ENCODE measurements at regions not wholly inside any gene's neighbourhood (a gene's known extent, or its start where the extent isn't known, plus 50 kb on each side); places are given as distances from the start of the nearest gene placed in this dataset.

- DNase-seq (ENCODE audit: low read depth) (no peak), FAIRE-seq (no peak)
- Histone ChIP-seq H3K9ac (ENCODE audit: low read length) (no peak overlapping the region), H2AFZ (ENCODE audit: low read depth, low read length) (no peak overlapping the region), H3K9me3 (ENCODE audit: insufficient read depth, low read depth, low read length) (no peaks in the 10 kb centered on the region), H3K36me3 (ENCODE audit: insufficient read depth, low read length) (no peaks in the 10 kb centered on the region), H3K4me2 (ENCODE audit: low read length) (no peak overlapping the region), H3K27ac (ENCODE audit: low read depth, low read length) (no peak overlapping the region), H3K4me3 (ENCODE audit: insufficient read depth, low read depth, low read length) (no peak overlapping the region), H4K20me1 (ENCODE audit: insufficient read depth, low read length) (no peaks in the 10 kb centered on the region), H3K27me3 (ENCODE audit: insufficient read depth, low read length) (no peaks in the 10 kb centered on the region), H3K79me2 (ENCODE audit: insufficient read depth, low read length) (no peaks in the 10 kb centered on the region), H3K4me1 (ENCODE audit: insufficient read depth, low read length) (peaks cover 3% of the 10 kb centered on the region)
- H3K27ac Mint-ChIP-seq (ENCODE audit: unreplicated experiment), result no peak overlapping the region
- H3K36me3 Mint-ChIP-seq (ENCODE audit: low read depth, unreplicated experiment), result no peaks in the 10 kb centered on the region
- no peak overlapping the region for H3K4me3 Mint-ChIP-seq (ENCODE audit: unreplicated experiment)
- H3K27me3 Mint-ChIP-seq (ENCODE audit: low read depth, unreplicated experiment), result no peaks in the 10 kb centered on the region
- no peaks in the 10 kb centered on the region for H3K4me1 Mint-ChIP-seq (ENCODE audit: low read depth, unreplicated experiment)
- TF ChIP-seq EZH2 (IDR thresholded peaks at IDR 0.05; ENCODE audit: insufficient read depth, low read length) (no peak), CTCF (IDR thresholded peaks at IDR 0.05; ENCODE audit: insufficient read depth, low read depth, low read length) (no peak)
- H3K9me3 Mint-ChIP-seq (ENCODE audit: unreplicated experiment), result peaks cover 8% of the 10 kb centered on the region
Observed at GRCh38 chr18:43543236-43543635, 265.9 kb upstream of the SYT4 start.

- Mint-ChIP-seq H3K27me3 (ENCODE audit: low read depth, unreplicated experiment) (no peaks in the 10 kb centered on the region), H3K9me3 (ENCODE audit: unreplicated experiment) (peaks cover 10% of the 10 kb centered on the region), H3K4me3 (ENCODE audit: unreplicated experiment) (no peak overlapping the region), H3K27ac (ENCODE audit: unreplicated experiment) (no peak overlapping the region), H3K4me1 (ENCODE audit: low read depth, unreplicated experiment) (no peaks in the 10 kb centered on the region), H3K36me3 (ENCODE audit: low read depth, unreplicated experiment) (no peaks in the 10 kb centered on the region)
- H2AFZ ChIP-seq (ENCODE audit: low read depth, low read length), result no peak overlapping the region
- TF ChIP-seq EZH2 (IDR thresholded peaks at IDR 0.05; ENCODE audit: insufficient read depth, low read length) (no peak), CTCF (IDR thresholded peaks at IDR 0.05; ENCODE audit: insufficient read depth, low read depth, low read length) (no peak)
- no peaks in the 10 kb centered on the region for H3K4me1 ChIP-seq (ENCODE audit: insufficient read depth, low read length)
- DNase-seq (ENCODE audit: low read depth), result no peak
- H3K4me3 ChIP-seq (ENCODE audit: insufficient read depth, low read depth, low read length), result no peak overlapping the region
- H3K27me3 ChIP-seq (ENCODE audit: insufficient read depth, low read length), result no peaks in the 10 kb centered on the region
- no peaks in the 10 kb centered on the region for H3K9me3 ChIP-seq (ENCODE audit: insufficient read depth, low read depth, low read length)
- no peaks in the 10 kb centered on the region for H3K36me3 ChIP-seq (ENCODE audit: insufficient read depth, low read length)
- H3K4me2 ChIP-seq (ENCODE audit: low read length), result no peak overlapping the region
- no peaks in the 10 kb centered on the region for H3K79me2 ChIP-seq (ENCODE audit: insufficient read depth, low read length)
- FAIRE-seq, result no peak
- no peak overlapping the region for H3K9ac ChIP-seq (ENCODE audit: low read length)
- no peaks in the 10 kb centered on the region for H4K20me1 ChIP-seq (ENCODE audit: insufficient read depth, low read length)
- H3K27ac ChIP-seq (ENCODE audit: low read depth, low read length), result no peak overlapping the region
Observed at GRCh38 chr18:43547456-43547855, 270.2 kb upstream of the SYT4 start.

- Histone ChIP-seq H3K4me2 (ENCODE audit: low read length) (no peak overlapping the region), H4K20me1 (ENCODE audit: insufficient read depth, low read length) (no peaks in the 10 kb centered on the region), H3K9ac (ENCODE audit: low read length) (no peak overlapping the region), H3K27ac (ENCODE audit: low read depth, low read length) (no peak overlapping the region), H3K4me3 (ENCODE audit: insufficient read depth, low read depth, low read length) (no peak overlapping the region), H2AFZ (ENCODE audit: low read depth, low read length) (no peak overlapping the region), H3K36me3 (ENCODE audit: insufficient read depth, low read length) (no peaks in the 10 kb centered on the region), H3K27me3 (ENCODE audit: insufficient read depth, low read length) (no peaks in the 10 kb centered on the region), H3K4me1 (ENCODE audit: insufficient read depth, low read length) (no peaks in the 10 kb centered on the region), H3K79me2 (ENCODE audit: insufficient read depth, low read length) (no peaks in the 10 kb centered on the region), H3K9me3 (ENCODE audit: insufficient read depth, low read depth, low read length) (no peaks in the 10 kb centered on the region)
- Mint-ChIP-seq H3K27me3 (ENCODE audit: low read depth, unreplicated experiment) (no peaks in the 10 kb centered on the region), H3K36me3 (ENCODE audit: low read depth, unreplicated experiment) (no peaks in the 10 kb centered on the region), H3K27ac (ENCODE audit: unreplicated experiment) (no peak overlapping the region), H3K9me3 (ENCODE audit: unreplicated experiment) (peaks cover 5% of the 10 kb centered on the region), H3K4me3 (ENCODE audit: unreplicated experiment) (no peak overlapping the region), H3K4me1 (ENCODE audit: low read depth, unreplicated experiment) (no peaks in the 10 kb centered on the region)
- TF ChIP-seq CTCF (IDR thresholded peaks at IDR 0.05; ENCODE audit: insufficient read depth, low read depth, low read length) (no peak), EZH2 (IDR thresholded peaks at IDR 0.05; ENCODE audit: insufficient read depth, low read length) (no peak)
- FAIRE-seq, result no peak
- DNase-seq (ENCODE audit: low read depth), result no peak
Observed at GRCh38 chr18:43559507-43559906, 282.2 kb upstream of the SYT4 start.
